ENCODE measurements at regions not wholly inside any gene's neighbourhood (a gene's known extent, or its start where the extent isn't known, plus 50 kb on each side); places are given as distances from the start of the nearest gene placed in this dataset.

DNA sequence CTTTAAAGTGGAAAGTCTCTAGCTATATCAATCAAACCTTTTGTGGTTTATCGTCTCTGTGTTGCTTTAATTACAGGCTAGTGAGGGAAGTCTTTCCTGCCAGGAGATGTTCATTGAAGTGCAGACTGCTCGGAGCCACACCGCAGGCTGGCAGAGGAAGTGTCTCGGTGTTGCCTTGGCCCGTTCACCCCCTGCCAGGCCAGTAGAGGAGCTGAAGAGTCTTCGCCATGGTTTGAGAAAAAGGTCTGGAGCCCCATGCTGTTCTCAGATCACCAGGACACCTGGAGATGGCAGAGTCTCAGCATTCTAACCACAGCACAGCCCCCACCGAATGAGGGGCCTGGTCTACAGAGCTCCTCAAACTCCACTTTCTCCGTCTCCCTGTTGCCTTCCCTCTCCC, 275.9 kb upstream of the PLPP4 start:
- no peak overlapping the region for H3K4me3 Mint-ChIP-seq (ENCODE audit: unreplicated experiment)
- intact Hi-C loops (cut with micrococcal nuclease; ENCODE audit: unreplicated experiment), result no loop called here

GRCh38 chr10:120182431-120182830, 274.6 kb upstream of the PLPP4 start:
- POLR2A ChIA-PET, result no interaction called here

More for the DNA sequence above, 275.9 kb upstream of the PLPP4 start:
- H3K9me3 ChIP-seq, result no peaks in the 10 kb centered on the region
- no peaks in the 10 kb centered on the region for H3K36me3 Mint-ChIP-seq (ENCODE audit: insufficient read depth, unreplicated experiment)
- TF ChIP-seq CTCF (IDR thresholded peaks at IDR 0.05; ENCODE audit: insufficient read depth in 1 of 2, low read depth in 1 of 2, low read length in 1 of 2, severe bottlenecking in 1 of 2, unreplicated experiment in 1 of 2), result no peak
- H3K27me3 Mint-ChIP-seq (ENCODE audit: insufficient read depth, unreplicated experiment), result peaks cover 11% of the 10 kb centered on the region
- no peaks in the 10 kb centered on the region for H3K4me1 ChIP-seq
- H3K4me1 Mint-ChIP-seq (ENCODE audit: low read depth, unreplicated experiment), result no peaks in the 10 kb centered on the region
- no peaks in the 10 kb centered on the region for H3K9me3 Mint-ChIP-seq (ENCODE audit: unreplicated experiment)
- DNase-seq, result no peak
- no peaks in the 10 kb centered on the region for H3K36me3 ChIP-seq (ENCODE audit: control insufficient read depth, insufficient read depth, low read length)
- POLR2A ChIA-PET, result no interaction called here
- H3K27me3 ChIP-seq (replicated peaks; ENCODE audit: control insufficient read depth, insufficient read depth, low read length), result no peaks in the 10 kb centered on the region
- CTCF ChIA-PET, result no interaction called here
- no peak overlapping the region for H3K27ac Mint-ChIP-seq (ENCODE audit: unreplicated experiment)
- no peak overlapping the region for H3K4me3 ChIP-seq (ENCODE audit: low read depth, low read length)
- BruUV-seq (replicated peaks), result no TSS peak

GRCh38 chr10:120183546-120183945, 273.5 kb upstream of the PLPP4 start:
- Histone ChIP-seq H3K4me1 (no peaks in the 10 kb centered on the region), H3K4me3 (ENCODE audit: low read depth, low read length) (no peak overlapping the region), H3K36me3 (ENCODE audit: control insufficient read depth, insufficient read depth, low read length) (no peaks in the 10 kb centered on the region), H3K9me3 (no peaks in the 10 kb centered on the region), H3K27me3 (replicated peaks; ENCODE audit: control insufficient read depth, insufficient read depth, low read length) (no peaks in the 10 kb centered on the region)
- BruUV-seq (replicated peaks), result no TSS peak
- ChIA-PET POLR2A (no interaction called here), CTCF (no interaction called here)
- Mint-ChIP-seq H3K27me3 (ENCODE audit: insufficient read depth, unreplicated experiment) (peaks cover 7% of the 10 kb centered on the region), H3K4me3 (ENCODE audit: unreplicated experiment) (no peak overlapping the region), H3K36me3 (ENCODE audit: insufficient read depth, unreplicated experiment) (no peaks in the 10 kb centered on the region), H3K9me3 (ENCODE audit: unreplicated experiment) (no peaks in the 10 kb centered on the region), H3K4me1 (ENCODE audit: low read depth, unreplicated experiment) (no peaks in the 10 kb centered on the region), H3K27ac (ENCODE audit: unreplicated experiment) (no peak overlapping the region)
- no peak for DNase-seq
- intact Hi-C loops (cut with micrococcal nuclease; ENCODE audit: unreplicated experiment), result no loop called here
- TF ChIP-seq CTCF (IDR thresholded peaks at IDR 0.05; ENCODE audit: insufficient read depth in 1 of 2, low read depth in 1 of 2, low read length in 1 of 2, severe bottlenecking in 1 of 2, unreplicated experiment in 1 of 2), result no peak

More at GRCh38 chr10:120182431-120182830, 274.6 kb upstream of the PLPP4 start:
- H3K9me3 ChIP-seq, result no peaks in the 10 kb centered on the region
- H3K4me3 Mint-ChIP-seq (ENCODE audit: unreplicated experiment), result no peak overlapping the region
- H3K4me1 Mint-ChIP-seq (ENCODE audit: low read depth, unreplicated experiment), result no peaks in the 10 kb centered on the region
- H3K4me3 ChIP-seq (ENCODE audit: low read depth, low read length), result no peak overlapping the region
- no peak overlapping the region for H3K27ac Mint-ChIP-seq (ENCODE audit: unreplicated experiment)
- CTCF ChIA-PET, result no interaction called here
- no peak for TF ChIP-seq CTCF (IDR thresholded peaks at IDR 0.05; ENCODE audit: insufficient read depth in 1 of 2, low read depth in 1 of 2, low read length in 1 of 2, severe bottlenecking in 1 of 2, unreplicated experiment in 1 of 2)
- intact Hi-C loops (cut with micrococcal nuclease; ENCODE audit: unreplicated experiment), result no loop called here
- no peaks in the 10 kb centered on the region for H3K27me3 ChIP-seq (replicated peaks; ENCODE audit: control insufficient read depth, insufficient read depth, low read length)
- no peak for DNase-seq
- H3K36me3 Mint-ChIP-seq (ENCODE audit: insufficient read depth, unreplicated experiment), result no peaks in the 10 kb centered on the region
- no peaks in the 10 kb centered on the region for H3K4me1 ChIP-seq
- no peaks in the 10 kb centered on the region for H3K36me3 ChIP-seq (ENCODE audit: control insufficient read depth, insufficient read depth, low read length)
- no peaks in the 10 kb centered on the region for H3K9me3 Mint-ChIP-seq (ENCODE audit: unreplicated experiment)
- BruUV-seq (replicated peaks), result no TSS peak
- peaks cover 14% of the 10 kb centered on the region for H3K27me3 Mint-ChIP-seq (ENCODE audit: insufficient read depth, unreplicated experiment)

Data from Caco-2 (cell line).